Adipose tissue (tissue), 3 donors: ENCODE measurements at regions not wholly inside any gene's neighbourhood (a gene's known extent, or its start where the extent isn't known, plus 50 kb on each side); places are given as distances from the start of the nearest gene placed in this dataset.

ENCODE experiments used
- H3K27ac ChIP-seq: one replicate; pipeline ENCODE4 v1.5.1; 2013; ENCODE audit warnings: low read depth, low read length
- WGBS, 3 donors: extraction: QIAGEN DNeasy Blood & Tissue Kit; methylation state at CpG; one replicate each; pipeline ENCODE4 v1.1.7; 2013; 5-methylcytosine and 5-hydroxymethylcytosine counted together
- donor health status: healthy with polysubstance abuse.
- donor health status: Bipolar disorder and iron deficiency.
- donor health status: healthy.

- WGBS, 3 donors, result 94 to 100% (median 100%) methylated on average over 2 of the region's 2 CpGs
These were observed 83.0 kb upstream of the FUT8 start for GRCh38 chr14:65329481-65329880.

GRCh38 chr14:65329911-65330310 lies 82.6 kb upstream of the FUT8 start:
- H3K27ac ChIP-seq, result no peak overlapping the region
- 49 to 73% (median 56%) methylated on average over 2 of the region's 2 CpGs for WGBS, 3 donors

More at GRCh38 chr14:65329481-65329880, 83.0 kb upstream of the FUT8 start:
- no peak overlapping the region for H3K27ac ChIP-seq

GRCh38 chr14:65330416-65330815 lies 82.1 kb upstream of the FUT8 start:
- no peak overlapping the region for H3K27ac ChIP-seq
- WGBS, 3 donors, result 50 to 79% (median 59%) methylated on average over 1 of the region's 1 CpG

- no peak overlapping the region for H3K27ac ChIP-seq
- WGBS, 3 donors, result 90 to 97% (median 91%) methylated on average over 3 of the region's 3 CpGs
These were observed 80.9 kb upstream of the FUT8 start for GRCh38 chr14:65331652-65332051.

GRCh38 chr14:65332141-65332871 lies 80.2 kb upstream of the FUT8 start:
- H3K27ac ChIP-seq, result no peak overlapping the region
- WGBS, 3 donors, result 86 to 97% (median 87%) methylated on average over 2 of the region's 2 CpGs

GRCh38 chr14:65333943-65334687 lies 78.4 kb upstream of the FUT8 start:
- 33 to 77% (median 46%) methylated on average over 8 of the region's 8 CpGs for WGBS, 3 donors
- no peak overlapping the region for H3K27ac ChIP-seq

GRCh38 chr14:65334765-65335410 lies 77.6 kb upstream of the FUT8 start:
- 37 to 70% (median 59%) methylated on average over 8 of the region's 8 CpGs for WGBS, 3 donors
- no peak overlapping the region for H3K27ac ChIP-seq

- H3K27ac ChIP-seq, result no peak overlapping the region
- WGBS, 3 donors, result 78 to 90% (median 79%) methylated on average over 4 of the region's 4 CpGs
These were observed 77.1 kb upstream of the FUT8 start for GRCh38 chr14:65335411-65335947.

GRCh38 chr14:65336191-65336591 lies 76.3 kb upstream of the FUT8 start:
- 69 to 70% (median 70%) methylated on average over 2 of the region's 2 CpGs for WGBS, 3 donors
- no peak overlapping the region for H3K27ac ChIP-seq

- 85 to 94% (median 89%) methylated on average over 4 of the region's 4 CpGs for WGBS, 3 donors
- no peak overlapping the region for H3K27ac ChIP-seq
These were observed 72.7 kb upstream of the FUT8 start for GRCh38 chr14:65339866-65340265.

GRCh38 chr14:65344011-65344410 lies 68.5 kb upstream of the FUT8 start:
- 91 to 95% (median 94%) methylated on average over 5 of the region's 5 CpGs for WGBS, 3 donors
- H3K27ac ChIP-seq, result no peak overlapping the region

GRCh38 chr14:65345266-65345665 lies 67.3 kb upstream of the FUT8 start:
- WGBS, 3 donors, result 73 to 88% (median 77%) methylated on average over 3 of the region's 3 CpGs
- no peak overlapping the region for H3K27ac ChIP-seq

- H3K27ac ChIP-seq, result no peak overlapping the region
- 77 to 79% (median 77%) methylated on average over 5 of the region's 5 CpGs for WGBS, 3 donors
These were observed 66.1 kb upstream of the FUT8 start for GRCh38 chr14:65346474-65346873.

GRCh38 chr14:65346895-65347294 lies 65.6 kb upstream of the FUT8 start:
- WGBS, 3 donors, result 17 to 59% (median 25%) methylated on average over 5 of the region's 5 CpGs
- H3K27ac ChIP-seq, result no peak overlapping the region

- H3K27ac ChIP-seq, result no peak overlapping the region
These were observed 64.4 kb upstream of the FUT8 start for GRCh38 chr14:65348137-65348536.

GRCh38 chr14:65349100-65349499 lies 63.4 kb upstream of the FUT8 start:
- 80 to 92% (median 91%) methylated on average over 4 of the region's 4 CpGs for WGBS, 3 donors
- no peak overlapping the region for H3K27ac ChIP-seq

More at GRCh38 chr14:65348137-65348536, 64.4 kb upstream of the FUT8 start:
- whole genome bisulfite sequencing, 3 donors, result 67 to 85% (median 68%) methylated on average over 3 of the region's 3 CpGs

GRCh38 chr14:65351493-65352194 lies 60.9 kb upstream of the FUT8 start:
- WGBS, 3 donors, result 88 to 92% (median 90%) methylated on average over 6 of the region's 6 CpGs

GRCh38 chr14:65352964-65353530 lies 59.5 kb upstream of the FUT8 start:
- H3K27ac ChIP-seq, result no peak overlapping the region
- 84 to 92% (median 91%) methylated on average over 2 of the region's 2 CpGs for WGBS, 3 donors

More at GRCh38 chr14:65351493-65352194, 60.9 kb upstream of the FUT8 start:
- H3K27ac ChIP-seq, result no peak overlapping the region
